ENCODE measurements at regions not wholly inside any gene's neighbourhood (a gene's known extent, or its start where the extent isn't known, plus 50 kb on each side); places are given as distances from the start of the nearest gene placed in this dataset.

- no peak for DNase-seq (ENCODE audit: low read depth)
- H3K4me3 ChIP-seq (ENCODE audit: low read depth, low read length), result no peak overlapping the region
- TF ChIP-seq, protein P1, sequence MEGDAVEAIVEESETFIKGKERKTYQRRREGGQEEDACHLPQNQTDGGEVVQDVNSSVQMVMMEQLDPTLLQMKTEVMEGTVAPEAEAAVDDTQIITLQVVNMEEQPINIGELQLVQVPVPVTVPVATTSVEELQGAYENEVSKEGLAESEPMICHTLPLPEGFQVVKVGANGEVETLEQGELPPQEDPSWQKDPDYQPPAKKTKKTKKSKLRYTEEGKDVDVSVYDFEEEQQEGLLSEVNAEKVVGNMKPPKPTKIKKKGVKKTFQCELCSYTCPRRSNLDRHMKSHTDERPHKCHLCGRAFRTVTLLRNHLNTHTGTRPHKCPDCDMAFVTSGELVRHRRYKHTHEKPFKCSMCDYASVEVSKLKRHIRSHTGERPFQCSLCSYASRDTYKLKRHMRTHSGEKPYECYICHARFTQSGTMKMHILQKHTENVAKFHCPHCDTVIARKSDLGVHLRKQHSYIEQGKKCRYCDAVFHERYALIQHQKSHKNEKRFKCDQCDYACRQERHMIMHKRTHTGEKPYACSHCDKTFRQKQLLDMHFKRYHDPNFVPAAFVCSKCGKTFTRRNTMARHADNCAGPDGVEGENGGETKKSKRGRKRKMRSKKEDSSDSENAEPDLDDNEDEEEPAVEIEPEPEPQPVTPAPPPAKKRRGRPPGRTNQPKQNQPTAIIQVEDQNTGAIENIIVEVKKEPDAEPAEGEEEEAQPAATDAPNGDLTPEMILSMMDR (IDR thresholded peaks at IDR 0.05; ENCODE audit: insufficient read depth, low read depth, low read length, missing control alignments), result no peak
Observed at GRCh38 chr3:130621824-130622223, 104.8 kb downstream of the COL6A6 start.

DNA sequence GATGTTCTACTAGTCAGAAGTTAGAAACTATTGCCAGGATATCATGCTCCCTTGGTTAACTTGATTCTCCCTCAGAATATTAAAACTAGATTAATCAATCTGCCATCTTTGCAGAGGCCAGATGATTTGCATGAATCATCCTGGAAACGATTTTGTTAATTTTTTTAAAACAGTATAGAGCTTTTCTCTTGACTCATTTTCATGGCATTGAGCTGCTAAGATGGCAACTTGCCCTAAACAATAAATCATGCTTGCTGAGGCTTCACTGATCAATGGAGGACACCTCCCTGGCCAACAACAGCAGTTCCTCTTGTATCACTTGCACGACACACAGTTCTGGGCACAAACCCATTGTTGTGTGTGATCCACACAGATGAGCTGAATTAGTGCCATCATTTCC is 109.1 kb downstream of the COL6A6 start:
- TF ChIP-seq, protein P1 (IDR thresholded peaks at IDR 0.05; ENCODE audit: insufficient read depth, low read depth, low read length, missing control alignments), result no peak
- no peak overlapping the region for H3K4me3 ChIP-seq (ENCODE audit: low read depth, low read length)
- no peak for DNase-seq (ENCODE audit: low read depth)

DNA sequence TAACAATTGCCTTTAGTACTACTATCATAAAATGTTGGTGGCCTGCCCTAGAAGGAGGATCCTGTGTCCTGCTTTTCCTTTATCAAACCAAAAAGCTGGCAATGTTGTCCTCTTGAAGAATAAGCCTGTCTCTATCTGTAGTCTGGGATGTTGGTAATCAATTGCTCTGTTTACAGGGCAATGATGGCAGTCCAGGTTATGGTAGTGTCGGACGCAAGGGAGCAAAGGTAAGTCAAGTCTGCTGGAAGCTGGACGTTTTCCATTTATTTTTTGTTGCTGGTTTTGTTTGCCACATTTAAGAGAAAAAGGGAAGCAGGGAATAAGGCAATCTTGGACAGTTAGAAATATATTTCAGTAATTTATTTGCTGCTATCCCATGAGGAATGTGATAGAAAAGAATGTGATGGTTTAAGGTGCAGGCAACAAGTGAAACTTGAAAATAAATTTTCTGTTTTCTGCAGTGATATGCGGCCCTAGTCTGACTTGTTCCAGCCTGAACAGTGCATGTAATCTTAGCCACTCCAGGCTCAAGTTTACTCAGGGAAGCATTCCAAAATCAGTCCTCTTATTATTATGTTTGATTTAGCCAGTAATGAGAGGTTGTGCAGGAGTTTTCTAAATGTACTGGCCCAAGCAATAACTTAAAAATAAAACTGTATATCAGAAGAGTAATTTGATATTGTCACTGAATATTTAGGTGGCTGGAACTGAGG is 110.3 kb downstream of the COL6A6 start:
- TF ChIP-seq, protein P1 (IDR thresholded peaks at IDR 0.05; ENCODE audit: insufficient read depth, low read depth, low read length, missing control alignments), result no peak
- H3K4me3 ChIP-seq (ENCODE audit: low read depth, low read length), result no peak overlapping the region
- DNase-seq (ENCODE audit: low read depth), result no peak

- no peak overlapping the region for H3K4me3 ChIP-seq (ENCODE audit: low read depth, low read length)
- DNase-seq (ENCODE audit: low read depth), result no peak
- TF ChIP-seq, protein P1 (IDR thresholded peaks at IDR 0.05; ENCODE audit: insufficient read depth, low read depth, low read length, missing control alignments), result no peak
Observed at GRCh38 chr3:130627882-130628281, 110.9 kb downstream of the COL6A6 start.
